ENCODE measurements at regions not wholly inside any gene's neighbourhood (a gene's known extent, or its start where the extent isn't known, plus 50 kb on each side); places are given as distances from the start of the nearest gene placed in this dataset.

DNA sequence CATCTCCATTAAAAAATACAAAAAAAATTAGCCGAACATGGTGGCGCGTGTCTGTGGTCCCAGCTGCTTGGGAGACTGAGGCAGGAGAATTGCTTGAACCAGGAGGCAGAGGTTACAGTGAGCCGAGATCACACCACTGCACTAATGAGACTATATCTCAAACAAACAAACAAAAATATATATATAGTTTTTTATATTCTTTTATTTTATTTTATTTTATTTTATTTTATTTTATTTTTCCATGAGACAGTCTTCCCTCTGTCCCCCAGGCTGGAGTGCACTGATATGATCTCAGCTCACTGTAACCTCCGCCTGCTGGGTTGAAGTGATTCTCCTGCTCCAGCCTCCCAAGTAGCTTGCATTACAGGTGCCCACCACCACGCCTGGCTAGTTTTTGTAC is 79.5 kb downstream of the IRF2BPL start:
- no peak for DNase-seq (ENCODE audit: low spot score)

DNA sequence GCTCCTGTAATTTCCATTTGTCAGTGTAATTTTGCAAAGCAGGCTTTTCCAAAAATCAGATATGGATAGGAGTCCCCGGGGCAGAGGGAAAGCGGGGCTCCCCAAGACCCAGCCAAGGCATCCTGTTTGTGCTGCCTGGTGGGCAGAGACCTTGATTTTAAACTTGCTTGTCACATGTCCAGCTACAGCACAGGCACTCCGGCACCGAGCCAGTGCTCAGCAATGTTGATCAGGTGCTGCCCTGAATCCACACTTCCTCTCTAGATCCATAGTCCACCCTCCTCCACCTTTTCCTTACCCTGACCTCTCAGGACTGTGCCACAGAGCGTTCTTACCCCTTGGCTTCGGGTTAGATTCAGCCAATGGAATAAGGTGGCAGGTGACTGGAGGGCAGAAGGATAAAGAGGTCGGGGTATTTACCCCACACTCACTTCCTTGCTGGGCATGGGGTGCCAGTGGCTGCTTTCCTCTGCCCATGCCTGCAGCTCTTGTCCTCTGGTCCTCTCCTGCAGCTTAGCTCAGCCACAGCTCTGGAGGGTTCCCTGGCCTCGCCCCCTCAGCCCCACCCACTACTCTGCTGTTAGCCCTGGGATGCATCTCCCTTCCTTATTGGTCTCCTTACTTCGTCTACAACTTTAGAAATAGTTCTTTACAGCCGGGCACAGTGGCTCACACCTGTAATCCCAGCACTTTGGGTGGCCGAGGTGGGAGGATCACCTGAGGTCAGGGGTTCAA is 80.1 kb downstream of the IRF2BPL start:
- DNase-seq (ENCODE audit: low spot score) = no peak

DNA sequence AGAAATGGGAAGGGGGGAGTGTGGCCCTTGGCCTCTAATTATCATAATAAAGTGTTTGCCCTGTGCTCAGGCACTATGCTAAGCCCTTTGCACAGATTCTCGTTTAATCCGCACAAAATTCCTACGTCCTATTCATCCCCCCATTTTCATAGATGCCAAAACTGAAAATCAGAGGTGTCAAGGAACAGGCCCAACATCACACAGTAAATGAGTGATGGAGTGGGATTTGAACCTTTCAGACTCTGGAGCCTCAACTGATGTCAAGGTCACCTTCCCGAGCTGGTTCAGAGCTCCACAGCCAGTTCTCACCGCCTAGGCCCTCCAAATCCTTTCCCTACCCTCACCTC is 80.7 kb downstream of the IRF2BPL start:
- no peak for DNase-seq (ENCODE audit: low spot score)

DNA sequence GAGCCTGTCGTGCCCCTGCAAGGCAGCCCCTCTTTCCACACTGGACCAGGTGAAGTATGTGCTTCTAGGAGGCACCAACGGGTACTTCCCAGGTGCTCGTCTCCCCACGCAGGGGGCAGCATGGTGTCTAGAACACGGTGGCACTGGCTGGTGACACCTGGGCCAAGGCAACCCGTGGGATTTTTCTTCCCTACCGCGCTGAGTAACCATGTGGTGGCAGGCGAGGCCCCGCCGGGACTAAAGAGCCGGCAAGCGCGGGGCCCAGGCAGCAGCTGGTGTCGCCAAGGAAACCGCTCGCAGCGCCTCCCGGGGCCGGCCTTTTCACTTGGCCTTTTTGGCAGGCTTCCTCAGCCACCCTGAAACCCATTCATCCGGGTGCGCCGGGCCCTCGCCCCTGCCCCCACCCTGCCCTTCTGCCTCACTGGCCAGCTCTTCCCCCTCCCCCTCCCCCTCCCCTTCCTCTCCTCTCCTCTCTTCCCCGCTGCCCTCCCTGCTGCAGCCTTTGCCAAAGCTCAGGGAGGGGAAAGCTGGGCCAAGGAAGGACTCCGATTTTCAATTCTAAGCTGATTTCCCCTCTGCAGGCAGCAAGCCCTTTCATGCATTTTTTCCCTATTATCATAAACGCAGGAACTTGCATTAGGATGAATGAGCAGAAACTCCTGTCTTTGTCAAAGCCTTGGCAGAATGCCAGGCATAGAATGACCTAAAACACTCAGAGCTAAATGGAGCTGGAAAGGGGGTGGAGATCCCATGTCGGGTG is 81.2 kb downstream of the IRF2BPL start:
- peak; percentile 23 for DNase-seq (ENCODE audit: low spot score)

DNA sequence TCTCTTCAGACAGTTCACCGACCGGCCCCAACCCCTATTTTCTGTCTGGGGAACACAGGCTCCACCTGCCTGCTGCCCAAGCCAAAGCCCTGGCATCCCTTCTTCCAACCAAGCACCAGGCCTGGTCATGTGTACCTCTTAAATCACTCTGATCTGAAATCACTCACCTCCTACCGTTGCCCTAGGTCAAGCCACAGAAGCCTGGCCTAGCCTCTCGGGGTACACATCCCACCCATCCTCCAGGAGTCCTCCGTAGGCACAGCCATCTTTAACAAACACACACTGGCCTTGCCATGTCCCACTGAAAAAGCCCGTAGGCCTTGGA is 81.8 kb downstream of the IRF2BPL start:
- DNase-seq (ENCODE audit: low spot score) = no peak

DNA sequence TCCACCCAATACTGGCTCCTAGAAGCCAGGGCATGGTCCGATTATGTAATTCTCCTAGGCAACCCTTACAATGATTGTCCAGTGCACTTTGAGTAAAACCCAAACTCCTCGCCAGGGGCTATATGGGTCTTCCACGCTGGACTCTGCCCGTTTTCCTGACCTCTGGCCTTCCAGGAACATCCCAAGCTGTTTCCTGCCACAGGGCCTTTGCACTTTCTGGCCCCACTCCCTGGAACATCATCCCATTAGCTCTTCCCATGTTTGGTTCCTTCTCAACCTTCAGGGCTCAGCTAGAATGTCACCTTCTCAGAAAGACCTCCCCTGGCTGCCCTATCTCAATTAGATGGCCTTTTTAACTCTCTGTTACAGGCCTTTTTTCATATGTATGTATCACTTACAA is 85.4 kb downstream of the IRF2BPL start:
- no peak for DNase-seq (ENCODE audit: low spot score)

DNA sequence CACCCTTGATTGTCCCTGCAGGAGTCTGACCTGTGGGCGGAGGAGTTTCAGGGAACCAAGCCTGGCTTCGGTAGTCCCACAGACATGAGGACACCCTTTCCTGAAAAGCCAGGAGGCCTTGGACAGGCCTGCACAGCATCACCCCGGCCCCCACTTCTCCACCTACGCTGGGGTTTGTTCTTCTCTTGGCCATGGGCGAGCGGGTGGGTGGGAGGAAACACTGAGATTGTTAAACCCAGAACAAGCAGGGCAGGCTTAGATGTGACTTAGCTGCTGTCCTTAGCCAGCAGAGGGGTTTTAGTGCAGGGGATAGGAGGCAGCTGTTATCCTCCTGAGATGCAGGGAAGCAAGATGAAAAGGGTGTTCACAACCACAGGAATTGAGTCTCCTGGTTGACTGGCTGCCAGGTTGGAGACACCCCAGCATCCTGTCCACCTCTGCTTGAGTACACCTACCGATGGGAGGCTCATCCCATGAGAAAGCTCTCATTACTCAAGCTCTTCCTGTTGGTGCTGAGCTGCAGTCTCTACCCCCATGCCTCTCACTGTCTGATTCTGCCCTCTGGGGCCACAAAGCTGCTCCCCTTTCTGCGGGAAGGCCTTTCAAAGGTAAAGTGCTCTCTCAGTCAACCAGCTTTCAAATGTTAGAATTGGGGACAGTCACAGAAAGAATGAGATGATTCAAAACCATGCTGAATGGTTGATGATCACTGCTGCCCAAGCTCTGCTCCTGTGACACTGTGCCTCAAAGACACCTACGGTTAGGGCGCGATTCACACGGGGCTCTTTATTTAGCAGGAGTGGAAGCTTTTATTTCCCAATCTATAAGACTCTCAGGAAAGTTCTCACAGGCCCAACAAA is 86.3 kb downstream of the IRF2BPL start:
- DNase-seq (ENCODE audit: low spot score) = no peak

DNA sequence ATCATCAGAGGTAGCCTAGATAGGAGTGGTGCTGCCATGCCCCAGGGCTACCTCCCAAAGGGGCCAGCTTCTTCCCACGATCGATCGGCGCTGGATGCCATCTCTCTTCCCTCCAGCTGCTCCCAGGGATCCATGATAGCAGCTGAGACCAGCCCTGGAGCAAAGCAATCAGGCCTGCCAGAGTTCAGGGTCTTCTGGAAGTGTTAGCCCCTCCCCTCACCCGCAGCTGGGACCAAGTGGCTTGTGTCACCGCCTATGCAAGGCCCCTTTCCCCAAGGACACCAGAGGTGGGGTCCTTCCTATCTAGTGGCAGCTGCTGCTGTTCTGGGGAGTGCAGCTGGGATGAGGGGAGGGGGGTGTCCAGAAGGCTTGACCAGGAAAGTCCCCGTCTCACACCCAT is 87.0 kb downstream of the IRF2BPL start:
- DNase-seq (ENCODE audit: low spot score) = no peak

DNA sequence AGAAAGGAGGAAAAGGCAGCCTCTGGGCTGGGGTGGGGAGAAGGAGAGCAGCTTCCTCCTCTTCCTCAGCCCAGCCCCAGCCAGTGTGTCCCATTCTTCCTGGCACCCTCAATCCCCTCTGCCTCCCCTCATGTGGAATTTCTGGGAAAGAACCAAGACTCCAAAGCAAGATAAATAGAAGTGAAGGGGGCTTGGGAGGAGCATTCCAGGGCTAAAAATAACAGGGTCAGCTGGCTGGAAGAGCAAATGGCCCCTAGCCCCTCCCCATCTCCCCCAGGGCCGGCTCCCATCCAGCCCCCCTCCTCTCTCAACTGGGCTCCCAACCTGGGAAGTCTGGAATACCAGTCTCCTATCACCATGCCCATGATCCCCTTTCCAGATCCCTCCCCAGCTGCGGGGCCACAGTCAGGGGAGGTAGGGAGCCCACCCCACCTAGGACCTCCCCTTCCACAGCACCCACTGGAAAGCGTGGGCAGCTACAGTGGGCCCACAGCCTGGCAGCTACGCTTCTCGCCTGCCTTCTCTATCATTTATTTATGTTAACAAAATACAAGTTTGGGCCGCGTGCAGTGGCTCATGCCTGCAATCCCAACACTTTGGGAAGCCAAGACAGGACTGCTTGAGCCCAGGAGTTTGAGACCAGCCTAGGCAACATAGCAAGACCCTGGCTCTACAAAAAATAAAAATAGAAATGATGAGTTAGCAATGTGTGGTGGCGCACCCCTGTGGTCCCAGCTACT is 88.3 kb downstream of the IRF2BPL start:
- no peak for DNase-seq (ENCODE audit: low spot score)

DNA sequence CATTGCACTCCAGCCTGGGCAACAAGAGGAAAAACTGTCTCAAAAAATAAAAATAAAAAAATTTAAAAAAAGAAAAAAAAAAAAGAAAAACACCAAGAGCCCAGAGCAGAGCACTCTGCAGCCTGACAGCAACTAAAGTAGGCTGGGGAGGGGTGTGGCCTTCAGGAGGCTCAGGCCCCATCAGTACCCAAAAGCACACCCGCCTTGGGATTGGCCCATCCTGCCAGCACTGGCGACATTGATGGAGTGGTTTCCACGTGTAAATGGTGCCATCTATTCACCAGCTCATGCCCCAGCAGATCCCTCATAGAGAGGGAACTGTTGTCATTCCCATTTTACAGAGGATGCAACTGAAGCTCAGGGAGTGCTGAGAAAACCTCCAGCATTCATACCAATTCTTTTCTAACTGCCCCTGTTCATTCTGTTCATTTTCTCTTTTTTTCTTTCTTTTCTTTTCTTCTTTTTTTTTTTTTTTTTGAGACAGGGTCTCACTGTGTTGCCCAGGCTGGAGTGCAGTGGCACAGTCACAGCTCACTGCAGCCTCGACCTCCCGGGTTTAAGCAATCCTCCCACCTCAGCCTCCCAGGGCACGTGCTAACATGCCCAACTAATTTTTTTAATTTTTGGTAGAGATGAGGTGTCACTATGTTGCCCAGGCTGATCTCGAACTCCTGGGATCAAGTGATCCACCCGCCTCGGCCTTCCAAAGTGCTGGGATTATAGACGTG is 89.3 kb downstream of the IRF2BPL start:
- DNase-seq (ENCODE audit: low spot score) = no peak

DNA sequence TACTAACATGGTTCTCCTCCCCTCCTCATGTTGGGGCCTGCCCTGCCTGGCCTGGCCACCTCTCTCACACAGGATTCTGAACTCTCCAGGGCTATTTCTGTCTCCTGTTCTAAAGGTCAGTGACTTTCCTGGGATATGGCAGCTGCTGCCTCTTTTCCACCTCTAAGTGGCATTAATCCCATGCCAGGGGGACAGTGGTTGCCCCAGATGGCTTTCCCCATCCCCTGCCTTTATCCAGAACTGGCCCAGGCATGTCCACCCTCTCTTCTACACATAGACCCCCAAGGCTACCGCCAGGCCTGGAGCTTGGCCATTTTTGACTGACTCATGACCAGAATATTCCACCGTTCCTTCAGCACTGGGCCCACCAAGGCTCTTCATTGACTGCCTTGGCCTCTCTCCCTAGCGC is 90.4 kb downstream of the IRF2BPL start:
- DNase-seq (ENCODE audit: low spot score) = no peak

DNA sequence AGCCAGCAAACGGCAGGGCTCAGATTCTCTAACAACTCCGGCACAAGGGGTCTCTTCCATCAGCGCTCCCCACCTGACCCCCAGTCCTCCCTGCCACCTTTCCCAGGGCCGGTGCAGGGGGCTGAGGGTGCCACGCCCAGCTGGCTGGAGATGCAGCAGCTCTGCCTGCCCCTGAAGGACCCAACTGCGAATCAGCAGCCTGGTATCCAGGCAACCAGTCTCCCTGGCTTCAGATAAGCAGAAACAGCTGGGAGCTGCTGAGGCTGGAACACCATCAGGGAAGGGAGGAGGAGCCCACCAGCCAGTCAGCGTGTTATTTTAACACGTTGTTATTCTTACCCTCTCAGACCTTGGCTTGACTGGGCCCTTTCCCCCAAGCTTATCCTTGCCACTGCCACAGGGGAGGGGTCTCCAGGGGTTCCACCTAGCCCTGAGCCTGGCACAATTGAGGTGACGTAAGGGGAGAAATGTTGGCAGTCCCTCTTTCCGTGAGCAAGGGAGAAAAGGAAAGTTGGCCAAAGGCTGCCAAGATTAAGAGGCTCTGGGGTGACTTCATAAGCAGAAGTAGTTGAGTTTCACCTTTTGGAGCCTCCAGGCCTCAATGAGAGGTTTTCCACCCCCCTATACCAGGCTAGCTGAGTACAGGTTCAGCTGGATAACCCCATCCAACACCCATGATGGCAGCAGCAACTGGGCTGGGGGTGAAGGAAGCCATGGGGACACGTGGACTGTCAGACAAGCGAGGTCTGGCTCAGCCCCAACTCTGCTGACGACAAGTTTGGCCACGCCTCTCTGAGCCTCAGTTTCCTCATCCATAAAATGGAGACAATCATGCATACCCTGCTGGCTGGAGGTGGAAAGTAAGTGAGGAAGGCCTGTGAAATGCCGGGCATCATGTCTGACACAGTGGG is 91.1 kb downstream of the IRF2BPL start:
- no peak for DNase-seq (ENCODE audit: low spot score)

DNA sequence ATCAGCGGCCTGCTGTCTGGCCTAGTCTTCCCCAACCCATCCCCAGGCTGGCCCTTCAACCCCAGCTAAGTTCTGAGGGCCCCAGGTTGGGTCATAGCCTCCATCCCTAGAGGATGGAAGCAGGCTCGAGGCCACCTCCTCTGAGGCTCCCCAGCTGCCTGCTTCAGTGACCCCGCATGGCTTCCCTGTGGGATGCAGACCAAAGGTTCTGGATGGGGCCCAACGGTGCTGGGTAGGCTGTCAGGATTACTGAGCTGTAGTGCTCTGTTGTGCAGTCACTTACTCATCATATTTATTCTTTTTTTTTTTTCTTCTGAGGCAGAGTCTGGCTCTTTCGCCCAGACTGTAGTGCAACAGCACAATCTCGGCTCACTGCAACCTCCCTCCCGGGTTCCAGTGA is 92.0 kb downstream of the IRF2BPL start:
- DNase-seq (ENCODE audit: low spot score) = no peak

DNA sequence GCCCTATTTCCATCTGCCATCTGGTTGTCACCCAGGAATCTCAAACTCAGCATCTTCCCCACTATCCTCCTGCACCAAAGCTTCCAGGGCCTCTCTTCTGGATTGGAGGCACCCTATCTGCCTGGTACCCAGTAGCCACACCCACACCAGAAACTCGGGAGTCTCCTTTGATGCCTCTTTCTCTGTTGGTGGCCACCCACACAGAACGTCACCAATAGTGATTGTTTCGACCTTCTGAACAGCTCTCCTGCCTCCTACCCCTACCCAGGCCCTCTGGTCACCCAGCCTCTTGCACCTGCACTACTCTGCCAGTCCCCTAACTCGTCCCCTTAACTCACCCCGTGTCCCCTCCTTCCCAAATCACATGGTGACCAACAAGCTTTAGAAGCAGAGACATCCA is 95.0 kb downstream of the IRF2BPL start:
- DNase-seq (ENCODE audit: low spot score) = no peak

DNA sequence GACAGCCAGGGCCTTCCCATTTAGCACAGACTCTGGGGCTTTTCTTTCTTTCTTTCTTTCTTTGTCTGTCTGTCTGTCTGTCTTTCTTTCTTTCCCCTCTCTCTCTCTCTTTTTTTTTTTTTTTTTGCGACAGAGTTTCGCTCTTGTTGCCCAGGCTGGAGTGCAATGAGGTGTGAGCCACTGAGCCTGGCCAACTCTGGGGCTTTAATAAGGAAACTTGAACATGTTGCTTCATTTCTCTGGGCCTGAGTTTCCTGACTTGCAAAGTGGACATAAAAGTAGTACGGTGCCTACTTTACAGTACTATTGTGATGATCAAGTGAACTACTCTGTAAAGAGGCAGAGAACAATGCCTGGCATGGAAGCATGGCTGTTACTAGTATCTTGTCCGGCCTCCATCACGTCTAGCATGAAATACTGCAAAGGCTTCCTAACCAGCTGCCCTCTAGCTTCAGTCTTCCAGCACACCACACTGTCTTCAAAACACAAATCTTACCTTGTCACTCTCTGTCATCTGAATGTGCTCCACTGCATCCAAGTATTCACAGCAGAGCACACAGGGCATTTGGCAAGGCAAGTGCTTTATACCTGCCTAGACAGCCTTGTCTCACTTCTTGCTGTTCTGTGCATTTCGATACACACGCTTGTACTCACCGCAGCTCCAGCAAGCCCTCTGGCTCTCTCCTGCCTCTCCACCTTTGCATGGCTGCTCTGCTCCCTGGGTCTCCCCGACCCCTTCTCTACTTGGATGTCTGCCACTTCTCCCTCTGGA is 96.7 kb downstream of the IRF2BPL start:
- DNase-seq (ENCODE audit: low spot score) = no peak

DNA sequence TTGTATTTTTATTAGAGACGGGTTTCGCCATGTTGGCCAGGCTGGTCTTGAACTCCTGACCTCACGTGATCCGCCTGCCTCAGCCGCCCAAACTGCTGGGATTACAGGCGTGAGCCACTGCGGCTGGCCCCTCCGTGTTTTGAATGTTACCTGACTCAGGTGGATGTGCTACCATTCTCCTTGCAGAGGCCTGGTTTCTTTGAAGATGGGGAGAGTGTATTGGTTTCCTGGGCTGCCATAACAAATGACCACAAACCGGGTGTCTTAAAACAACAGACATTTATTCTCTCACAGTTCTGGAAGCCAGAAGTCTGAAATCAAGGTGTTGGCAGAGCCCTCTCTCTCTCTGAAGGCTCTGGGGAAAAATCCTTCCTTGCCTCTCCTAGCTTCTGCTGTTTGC is 98.0 kb downstream of the IRF2BPL start:
- DNase-seq (ENCODE audit: low spot score) = no peak

DNA sequence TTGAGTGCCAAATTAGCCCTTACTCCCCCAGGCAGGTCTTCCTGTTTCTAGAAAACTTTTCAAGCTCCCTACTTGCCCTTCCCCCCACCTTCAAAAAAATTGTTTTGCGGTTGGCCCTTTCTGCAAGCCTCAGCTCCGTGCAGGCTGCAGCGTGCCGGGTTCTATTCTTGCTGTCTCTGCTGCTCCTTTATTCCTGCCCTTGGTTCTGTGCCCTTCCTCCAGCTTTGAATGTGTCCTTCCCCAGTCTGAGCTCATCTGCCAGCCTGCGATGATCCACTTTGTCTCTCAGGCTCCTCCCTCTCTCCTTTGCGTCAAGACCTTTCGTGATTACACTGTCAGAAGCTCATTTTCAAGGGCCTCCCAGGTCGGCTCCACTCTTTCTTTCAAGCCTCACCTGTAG is 98.6 kb downstream of the IRF2BPL start:
- no peak for DNase-seq (ENCODE audit: low spot score)

DNA sequence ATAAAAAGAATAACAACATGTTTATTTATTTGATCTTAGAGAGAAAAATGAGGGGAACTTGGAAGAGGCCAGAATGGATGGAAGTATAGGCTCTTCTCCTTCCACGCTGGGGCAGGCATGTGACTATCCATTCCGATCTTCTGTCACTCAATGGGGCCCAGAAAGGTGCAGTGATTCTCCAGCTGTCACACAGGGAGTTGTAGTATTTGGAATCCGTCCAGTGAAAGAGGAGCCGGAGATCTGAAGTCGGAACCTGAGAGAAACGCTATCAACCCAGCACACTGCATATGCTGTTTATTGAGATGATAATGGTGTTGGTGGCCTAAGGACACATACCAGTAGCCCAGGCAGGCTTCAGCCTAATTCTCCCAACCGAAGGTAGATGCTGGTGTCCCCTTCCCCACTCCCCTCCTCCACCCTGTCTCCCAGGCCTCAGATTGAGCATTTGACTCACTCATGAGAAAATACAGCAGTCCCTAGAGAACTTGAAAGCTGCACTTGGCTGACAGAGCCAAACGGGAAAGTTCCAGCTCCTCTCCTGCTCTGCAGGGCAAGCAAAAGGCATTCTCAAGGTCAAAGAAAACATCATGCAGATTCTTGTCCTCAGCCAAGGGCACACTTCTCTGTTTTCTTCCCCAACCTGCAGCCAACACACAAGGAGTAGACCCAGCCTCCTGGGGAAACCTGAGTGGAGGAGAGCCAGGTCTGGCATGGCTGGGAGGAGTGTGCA is 100.4 kb downstream of the IRF2BPL start:
- DNase-seq (ENCODE audit: low spot score) = no peak
